HG02884 (cell line): ENCODE measurements at regions not wholly inside any gene's neighbourhood (a gene's known extent, or its start where the extent isn't known, plus 50 kb on each side); places are given as distances from the start of the nearest gene placed in this dataset.
"Not testable (repeated sequence)": the region's sequence is repeated elsewhere in the genome, so short reads cannot be mapped to it uniquely, and the experiment has no call there.

Source experiments
- ATAC-seq: cut with Tn5 transposase; IDR thresholded peaks from one replicate; pipeline ENCODE4 v1.9.1; 2021; ENCODE audit warnings: mild to moderate bottlenecking, moderate library complexity; ENCODE audit not compliant: unreplicated experiment

GRCh38 chr3:162892921-162893793, 1396.5 kb downstream of the OTOL1 start:
- ATAC-seq: no peak

- no peak for ATAC-seq
Measured at GRCh38 chr3:162897291-162897690, 1400.7 kb downstream of the OTOL1 start.

GRCh38 chr3:162932503-162932902, 1435.9 kb downstream of the OTOL1 start:
- ATAC-seq: no peak

- ATAC-seq: no peak
Measured at GRCh38 chr3:162933656-162934055, 1437.0 kb downstream of the OTOL1 start.

- ATAC-seq: no peak
Measured at GRCh38 chr3:162936706-162937105, 1440.1 kb downstream of the OTOL1 start.

GRCh38 chr3:162938083-162938482, 1441.5 kb downstream of the OTOL1 start:
- no peak for ATAC-seq

- no peak for ATAC-seq
Measured at GRCh38 chr3:162945626-162946025, 1449.0 kb downstream of the OTOL1 start.

- no peak for ATAC-seq
Measured at GRCh38 chr3:162956711-162957110, 1460.1 kb downstream of the OTOL1 start.

GRCh38 chr3:162960269-162960668, 1463.7 kb downstream of the OTOL1 start:
- ATAC-seq: no peak

- ATAC-seq: no peak
Measured at GRCh38 chr3:162970292-162970691, 1473.7 kb downstream of the OTOL1 start.

GRCh38 chr3:162971715-162972114, 1475.1 kb downstream of the OTOL1 start:
- ATAC-seq: no peak

GRCh38 chr3:162973428-162973917, 1476.9 kb downstream of the OTOL1 start:
- ATAC-seq: no peak

GRCh38 chr3:162978136-162978535, 1481.5 kb downstream of the OTOL1 start:
- no peak for ATAC-seq

GRCh38 chr3:162984746-162985145, 1488.1 kb downstream of the OTOL1 start:
- ATAC-seq: no peak

- not testable (repeated sequence) for ATAC-seq
Measured at GRCh38 chr3:162987085-162987794, 1490.6 kb downstream of the OTOL1 start.

- no peak for ATAC-seq
Measured at GRCh38 chr3:162992741-162993140, 1496.1 kb downstream of the OTOL1 start.

GRCh38 chr3:162994165-162994564, 1497.6 kb downstream of the OTOL1 start:
- no peak for ATAC-seq

- ATAC-seq: no peak
Measured at GRCh38 chr3:162996368-162996767, 1499.8 kb downstream of the OTOL1 start.

- no peak for ATAC-seq
Measured at GRCh38 chr3:162998205-162998604, 1501.6 kb downstream of the OTOL1 start.

- no peak for ATAC-seq
Measured at GRCh38 chr3:163011596-163011995, 1515.0 kb downstream of the OTOL1 start.

GRCh38 chr3:163016251-163016650, 1519.6 kb downstream of the OTOL1 start:
- ATAC-seq: no peak

- no peak for ATAC-seq
Measured at GRCh38 chr3:163018067-163018466, 1521.5 kb downstream of the OTOL1 start.
